Kidney (tissue), 13 donors: ENCODE measurements at regions not wholly inside any gene's neighbourhood (a gene's known extent, or its start where the extent isn't known, plus 50 kb on each side); places are given as distances from the start of the nearest gene placed in this dataset.
A peak's percentile ranks its signal among the peaks of the same experiment; 100 is the strongest.

Experiments used
- DNase-seq, 5 donors: peaks; one replicate each; pipeline ENCODE4 v3.0.0-alpha.2; 2013 to 2020
- FAIRE-seq: peaks from 2 replicates; lab custom pipeline; 2012; peaks lifted over from hg19 to GRCh38; lab: Jason Lieb, UNC
- H3K27ac ChIP-seq, 2 donors: one replicate each; pipeline ENCODE4 v1.7.0; 2013; ENCODE audit warnings: low read depth in 2 of 2, low read length in 2 of 2, inconsistent platforms in 1 of 2
- H3K27me3 ChIP-seq: one replicate; pipeline ENCODE4 v1.7.1; 2013; ENCODE audit warnings: low read length, inconsistent platforms; ENCODE audit not compliant: control insufficient read depth, insufficient read depth
- H3K36me3 ChIP-seq, 3 donors: one replicate each; pipeline versions ENCODE4 v1.7.0 to v1.7.1; 2013; ENCODE audit warnings: low read length in 3 of 3, control low read depth in 1 of 3, inconsistent platforms in 1 of 3; ENCODE audit not compliant: insufficient read depth in 3 of 3, control insufficient read depth in 2 of 3
- H3K4me1 ChIP-seq, 3 donors: one replicate each; pipeline versions ENCODE4 v1.7.0 to v1.7.1; 2013; ENCODE audit warnings: low read length in 3 of 3, inconsistent platforms in 1 of 3, low read depth in 1 of 3; ENCODE audit not compliant: control insufficient read depth in 2 of 3, insufficient read depth in 2 of 3
- H3K4me3 ChIP-seq, 3 donors: one replicate each; pipeline versions ENCODE4 v1.7.0 to v1.8.1; 2013; ENCODE audit warnings: low read length in 3 of 3, control low read depth in 1 of 3, inconsistent platforms in 1 of 3
- H3K9ac ChIP-seq, 3 donors: one replicate each; pipeline versions ENCODE4 v1.7.0 to v1.7.1; 2013; ENCODE audit warnings: low read length in 3 of 3, control low read depth in 1 of 3, inconsistent platforms in 1 of 3
- H3K9me3 ChIP-seq, 3 donors: one replicate each; pipeline versions ENCODE4 v1.7.0 to v1.7.1; 2013; ENCODE audit warnings: low read length in 3 of 3, control low read depth in 1 of 3, inconsistent platforms in 1 of 3; ENCODE audit not compliant: control insufficient read depth in 2 of 3, insufficient read depth in 1 of 3
- CTCF ChIP-seq: IDR thresholded peaks from 3 replicates; pipeline ENCODE4 v1.5.1; 2012; ENCODE audit warnings: mild to moderate bottlenecking, moderate library complexity, borderline replicate concordance; ENCODE audit not compliant: insufficient read depth; ENCODE audit errors: extremely low read depth
- intact Hi-C: fragments of 100-400 bp; cut with DNase I; formaldehyde crosslinking; loops from one replicate; pipeline ENCODE4 v1.11.1; 2022
- donor health status: control.
- donor health status: control.
- donor health status: control.
- donor health status: control.
- donor health status: control.
- donor health status: DM: yes; HTN: yes; CAD: no.
- donor health status: Normal renal cell carcinoma (clear cell type).

DNA sequence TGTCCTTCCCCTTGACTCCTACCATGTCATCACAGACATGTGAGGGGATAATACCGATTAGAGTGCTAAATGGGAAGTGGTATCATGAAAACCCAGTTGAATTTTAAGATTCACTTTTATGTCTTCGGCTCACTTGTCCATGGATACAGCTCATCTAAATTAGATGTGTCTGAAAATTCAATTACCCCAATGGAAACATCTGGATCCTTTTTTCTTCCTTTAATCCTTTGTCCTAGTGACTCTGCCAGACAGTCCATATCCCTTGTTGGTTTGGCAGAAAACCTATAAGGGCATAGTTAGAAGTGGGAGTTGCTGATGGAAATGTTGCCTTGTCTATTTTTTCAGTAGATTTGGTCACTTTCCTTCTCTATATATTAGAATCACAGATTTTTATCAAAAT is 271.9 kb downstream of the MTERF1 start:
- Histone ChIP-seq H3K9ac (no peak overlapping the region), H3K4me1 (no peaks in the 10 kb centered on the region), H3K27ac (no peak overlapping the region), H3K36me3 (no peaks in the 10 kb centered on the region), H3K9me3 (peaks cover 0 to 3% (median 0%) of the 10 kb centered on the region in 3 donors), H3K27me3 (no peaks in the 10 kb centered on the region), H3K4me3 (no peak overlapping the region)
- DNase-seq (no peak), FAIRE-seq (no peak)
- no peak for TF ChIP-seq CTCF
- intact Hi-C loops = no loop called here

GRCh38 chr7:91609525-91609924 is 271.0 kb downstream of the MTERF1 start:
- H3K4me3 ChIP-seq = no peak overlapping the region
- no peaks in the 10 kb centered on the region for H3K36me3 ChIP-seq
- H3K4me1 ChIP-seq = no peaks in the 10 kb centered on the region
- intact Hi-C loops = no loop called here
- H3K9me3 ChIP-seq = peaks cover 0 to 3% (median 0%) of the 10 kb centered on the region in 3 donors
- no peak overlapping the region for H3K9ac ChIP-seq
- H3K27me3 ChIP-seq = no peaks in the 10 kb centered on the region
- peak in 2 of 5 donors; percentile 9 to 24 for DNase-seq
- no peak for TF ChIP-seq CTCF
- H3K27ac ChIP-seq = no peak overlapping the region
- FAIRE-seq = no peak

- Histone ChIP-seq H3K27me3 (no peaks in the 10 kb centered on the region), H3K4me3 (no peak overlapping the region), H3K9me3 (peaks cover 0 to 3% (median 0%) of the 10 kb centered on the region in 3 donors), H3K27ac (no peak overlapping the region), H3K9ac (no peak overlapping the region), H3K36me3 (no peaks in the 10 kb centered on the region), H3K4me1 (no peaks in the 10 kb centered on the region)
- TF ChIP-seq CTCF = no peak
- intact Hi-C loops = no loop called here
- DNase-seq = no peak
- FAIRE-seq = no peak
Measured at GRCh38 chr7:91614431-91614830, 266.1 kb downstream of the MTERF1 start.
